Bronchial epithelial cell (primary cell): ENCODE measurements at regions not wholly inside any gene's neighbourhood (a gene's known extent, or its start where the extent isn't known, plus 50 kb on each side); places are given as distances from the start of the nearest gene placed in this dataset.

Experiments used
- DNase-seq: peaks from one replicate; pipeline ENCODE4 v3.0.0-alpha.2; 2010; ENCODE audit warnings: low read depth
- FAIRE-seq: peaks from 2 replicates; lab custom pipeline; 2011; peaks lifted over from hg19 to GRCh38; lab: Jason Lieb, UNC
- H3K27me3 ChIP-seq: 2 replicates; pipeline ENCODE4 v1.5.1; 2011; ENCODE audit warnings: low read length; ENCODE audit not compliant: control insufficient read depth, insufficient read depth
- H3K36me3 ChIP-seq: 2 replicates; pipeline ENCODE4 v1.5.1; 2011; ENCODE audit warnings: low read length; ENCODE audit not compliant: control insufficient read depth, insufficient read depth
- H3K4me3 ChIP-seq: 2 replicates; pipeline ENCODE4 v1.5.1; 2011; ENCODE audit warnings: mild to moderate bottlenecking, low read depth, low read length, control low read depth
- TF ChIP-seq, protein P1 (sequence below): IDR thresholded peaks from 2 replicates; pipeline ENCODE4 v1.5.1; 2011; ENCODE audit warnings: mild to moderate bottlenecking, moderate library complexity, low read length, control low read depth, inconsistent platforms; ENCODE audit not compliant: insufficient read depth, severe bottlenecking

DNA sequence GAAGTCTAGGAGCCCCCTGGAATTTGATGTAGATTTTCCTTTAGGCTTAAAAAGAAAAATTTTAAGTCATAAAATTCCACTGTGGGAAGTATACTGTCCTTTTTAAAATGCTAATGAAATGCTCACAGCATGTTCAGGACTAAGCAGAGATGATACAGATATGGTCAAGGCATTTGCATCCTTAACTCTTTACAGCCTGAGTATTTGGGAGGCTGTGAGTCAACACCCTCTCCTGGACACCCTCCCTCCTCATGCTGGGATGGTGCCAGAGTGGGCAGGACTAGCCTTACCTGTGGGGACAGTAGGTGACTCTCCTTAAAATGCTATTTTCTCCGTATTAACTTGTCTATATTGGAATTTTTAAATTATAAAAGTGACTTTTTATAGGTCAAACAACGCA is 197.4 kb upstream of the ELL2 start:
- no peak overlapping the region for H3K4me3 ChIP-seq
- no peaks in the 10 kb centered on the region for H3K36me3 ChIP-seq
- no peaks in the 10 kb centered on the region for H3K27me3 ChIP-seq
- TF ChIP-seq, protein P1, sequence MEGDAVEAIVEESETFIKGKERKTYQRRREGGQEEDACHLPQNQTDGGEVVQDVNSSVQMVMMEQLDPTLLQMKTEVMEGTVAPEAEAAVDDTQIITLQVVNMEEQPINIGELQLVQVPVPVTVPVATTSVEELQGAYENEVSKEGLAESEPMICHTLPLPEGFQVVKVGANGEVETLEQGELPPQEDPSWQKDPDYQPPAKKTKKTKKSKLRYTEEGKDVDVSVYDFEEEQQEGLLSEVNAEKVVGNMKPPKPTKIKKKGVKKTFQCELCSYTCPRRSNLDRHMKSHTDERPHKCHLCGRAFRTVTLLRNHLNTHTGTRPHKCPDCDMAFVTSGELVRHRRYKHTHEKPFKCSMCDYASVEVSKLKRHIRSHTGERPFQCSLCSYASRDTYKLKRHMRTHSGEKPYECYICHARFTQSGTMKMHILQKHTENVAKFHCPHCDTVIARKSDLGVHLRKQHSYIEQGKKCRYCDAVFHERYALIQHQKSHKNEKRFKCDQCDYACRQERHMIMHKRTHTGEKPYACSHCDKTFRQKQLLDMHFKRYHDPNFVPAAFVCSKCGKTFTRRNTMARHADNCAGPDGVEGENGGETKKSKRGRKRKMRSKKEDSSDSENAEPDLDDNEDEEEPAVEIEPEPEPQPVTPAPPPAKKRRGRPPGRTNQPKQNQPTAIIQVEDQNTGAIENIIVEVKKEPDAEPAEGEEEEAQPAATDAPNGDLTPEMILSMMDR: no peak
- DNase-seq (no peak), FAIRE-seq (no peak)

DNA sequence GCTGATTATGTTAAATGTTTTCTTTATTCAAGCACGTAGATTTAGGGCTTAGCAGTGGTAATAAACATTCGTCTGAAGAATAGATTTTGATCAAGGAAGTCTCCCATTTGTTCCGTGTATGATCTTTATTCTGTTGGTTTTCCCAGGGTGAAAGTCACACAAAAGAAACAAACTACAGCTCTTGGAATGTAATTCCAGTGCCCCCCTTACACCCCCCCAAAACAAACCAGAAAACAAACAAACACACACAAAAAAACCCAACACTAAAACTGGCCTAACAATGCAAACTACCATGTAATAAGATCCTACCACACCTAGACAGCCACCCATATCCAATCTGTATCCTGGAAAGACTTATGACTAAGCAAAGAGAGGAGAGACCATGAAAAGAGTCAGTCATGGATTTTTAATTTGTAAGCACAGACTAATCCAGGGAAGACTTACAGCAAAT is 196.2 kb upstream of the ELL2 start:
- Histone ChIP-seq H3K4me3 (no peak overlapping the region), H3K27me3 (no peaks in the 10 kb centered on the region), H3K36me3 (no peaks in the 10 kb centered on the region)
- FAIRE-seq (no peak), DNase-seq (peak; percentile 74)
- TF ChIP-seq, protein P1: no peak

DNA sequence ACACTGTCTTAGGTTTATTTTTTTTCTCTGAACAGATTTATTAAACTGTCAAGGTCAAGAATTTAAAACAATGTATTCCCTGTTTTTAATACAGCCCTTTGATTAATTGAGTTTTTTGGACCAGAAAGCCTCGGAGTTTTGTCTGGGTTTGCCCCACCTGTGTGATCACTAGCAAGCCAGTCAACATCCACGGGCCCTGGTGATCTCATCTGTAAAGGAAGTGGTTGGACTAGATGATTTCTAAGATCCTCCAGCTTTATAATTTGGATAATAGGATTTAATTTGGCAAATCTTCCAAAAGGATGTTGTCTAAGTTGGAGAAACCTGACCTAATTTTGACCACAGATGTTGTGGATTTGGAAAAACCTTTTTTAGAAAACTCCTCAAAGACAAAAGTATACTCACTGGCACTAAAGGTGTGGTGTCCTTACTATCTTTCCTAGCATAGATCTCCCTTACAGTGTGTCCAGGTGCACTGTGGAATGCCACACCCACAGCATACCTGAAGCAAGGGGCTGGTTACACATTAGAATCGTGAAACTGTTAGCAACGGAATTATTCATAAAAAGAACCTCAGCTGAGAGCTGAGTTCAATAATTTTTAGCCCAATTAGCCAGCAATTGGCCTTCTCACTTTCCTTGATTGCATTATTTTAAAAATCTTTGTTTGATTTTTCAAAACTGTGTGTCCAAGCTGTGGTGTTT is 195.6 kb upstream of the ELL2 start:
- TF ChIP-seq, protein P1: no peak
- FAIRE-seq (peak; percentile 32), DNase-seq (peak; percentile 67)
- H3K36me3 ChIP-seq: no peaks in the 10 kb centered on the region
- H3K27me3 ChIP-seq: no peaks in the 10 kb centered on the region
- no peak overlapping the region for H3K4me3 ChIP-seq

DNA sequence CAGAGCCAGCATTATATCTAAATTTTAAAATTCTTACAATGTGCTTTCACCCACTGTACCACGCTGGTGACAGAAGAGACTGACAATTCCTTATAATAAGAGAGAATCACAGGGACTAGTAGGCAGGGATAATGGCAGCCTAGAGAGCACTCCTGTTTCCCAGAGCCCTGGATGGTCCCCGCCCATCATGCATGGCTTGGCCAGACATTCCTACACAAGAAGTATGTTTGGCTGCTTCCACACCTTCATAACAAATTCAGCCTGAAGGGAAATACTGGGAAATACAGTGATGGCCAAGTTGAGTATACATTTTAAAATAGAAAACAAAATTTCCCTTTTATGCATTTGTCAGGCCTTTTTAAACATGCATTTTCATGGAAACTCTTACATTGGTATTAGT is 193.5 kb upstream of the ELL2 start:
- H3K36me3 ChIP-seq: no peaks in the 10 kb centered on the region
- TF ChIP-seq, protein P1: no peak
- FAIRE-seq (no peak), DNase-seq (no peak)
- no peaks in the 10 kb centered on the region for H3K27me3 ChIP-seq
- H3K4me3 ChIP-seq: no peak overlapping the region

DNA sequence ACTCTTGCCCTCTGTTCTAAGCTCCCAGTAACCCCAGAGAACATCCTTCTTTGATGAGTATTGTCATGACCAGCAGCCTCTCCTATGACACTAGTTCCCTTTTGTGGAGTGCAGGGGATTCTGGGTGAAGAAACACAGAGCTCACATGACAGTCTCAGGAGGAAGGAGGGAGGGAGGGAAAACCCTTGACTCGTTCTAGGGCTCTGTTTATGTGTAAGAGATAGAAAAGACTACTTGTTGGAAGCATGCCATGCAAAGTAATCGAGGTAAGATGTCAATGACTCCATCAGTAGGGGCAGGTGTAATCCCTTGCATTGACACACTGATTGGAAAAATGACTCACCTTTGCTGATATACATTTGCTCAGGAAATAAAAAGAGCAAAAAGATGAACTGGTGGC is 190.2 kb upstream of the ELL2 start:
- DNase-seq (peak; percentile 54), FAIRE-seq (peak; percentile 50)
- TF ChIP-seq, protein P1: no peak
- H3K27me3 ChIP-seq: no peaks in the 10 kb centered on the region
- H3K36me3 ChIP-seq: no peaks in the 10 kb centered on the region
- H3K4me3 ChIP-seq: no peak overlapping the region

DNA sequence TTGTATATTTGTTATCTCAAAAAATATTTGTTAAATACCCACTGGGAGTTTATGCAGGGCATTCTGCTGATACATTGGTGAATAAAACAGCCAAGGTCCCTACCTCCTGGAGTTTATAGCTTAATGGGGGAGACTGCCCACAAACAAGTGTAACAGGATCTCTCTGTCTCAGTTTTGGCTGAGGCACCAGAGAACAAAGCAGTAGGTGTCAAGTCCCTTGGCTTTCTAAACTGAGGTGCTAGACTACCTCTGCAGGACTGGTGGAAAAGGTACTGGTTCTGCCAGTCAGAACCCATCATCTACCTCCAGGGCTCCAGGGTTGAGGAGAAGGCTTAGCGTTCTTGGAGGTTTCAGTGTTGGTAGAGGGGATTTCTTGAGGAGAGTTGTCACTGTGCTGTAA is 188.4 kb upstream of the ELL2 start:
- DNase-seq: no peak

More for the DNA sequence above, 188.4 kb upstream of the ELL2 start:
- no peaks in the 10 kb centered on the region for H3K27me3 ChIP-seq
- no peaks in the 10 kb centered on the region for H3K36me3 ChIP-seq
- no peak for FAIRE-seq
- no peak overlapping the region for H3K4me3 ChIP-seq
- TF ChIP-seq, protein P1: no peak
